ENCODE measurements at regions not wholly inside any gene's neighbourhood (a gene's known extent, or its start where the extent isn't known, plus 50 kb on each side); places are given as distances from the start of the nearest gene placed in this dataset.

GRCh38 chr5:107808671-107809137 is 138.0 kb upstream of the EFNA5 start:
- DNase-seq (ENCODE audit: extremely low read depth in 1 of 11, low read depth in 9 of 11, low spot score in 4 of 11) = peak; percentile 55 to 90 (median 80)

- no peak for DNase-seq (ENCODE audit: extremely low read depth in 1 of 11, low read depth in 9 of 11, low spot score in 4 of 11)
These were observed 136.7 kb upstream of the EFNA5 start for GRCh38 chr5:107807431-107807830.

GRCh38 chr5:107806705-107807104 is 136.0 kb upstream of the EFNA5 start:
- no peak for DNase-seq (ENCODE audit: extremely low read depth in 1 of 11, low read depth in 9 of 11, low spot score in 4 of 11)

- DNase-seq (ENCODE audit: extremely low read depth in 1 of 11, low read depth in 9 of 11, low spot score in 4 of 11) = no peak
These were observed 135.5 kb upstream of the EFNA5 start for GRCh38 chr5:107806271-107806670.

DNA sequence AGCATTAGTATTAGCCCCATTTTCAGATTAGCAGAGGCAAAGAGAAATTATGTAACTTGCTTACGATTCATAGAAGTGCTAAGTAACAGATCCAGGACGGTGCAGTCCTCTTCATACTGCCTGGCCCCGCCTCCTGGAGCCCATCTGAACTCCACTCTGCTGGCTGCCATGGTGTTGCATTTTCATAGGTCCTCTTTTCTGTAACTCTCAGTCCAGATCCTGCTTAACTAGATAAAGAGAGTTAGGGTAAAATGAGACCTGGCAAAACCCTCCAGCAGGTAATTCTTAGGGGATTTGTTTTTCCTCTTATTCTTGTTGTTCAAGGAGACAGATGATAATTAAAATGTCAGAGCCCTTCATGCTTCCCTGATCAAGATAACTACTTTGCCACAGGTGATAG is 135.1 kb upstream of the EFNA5 start:
- no peak for DNase-seq (ENCODE audit: extremely low read depth in 1 of 11, low read depth in 9 of 11, low spot score in 4 of 11)

DNA sequence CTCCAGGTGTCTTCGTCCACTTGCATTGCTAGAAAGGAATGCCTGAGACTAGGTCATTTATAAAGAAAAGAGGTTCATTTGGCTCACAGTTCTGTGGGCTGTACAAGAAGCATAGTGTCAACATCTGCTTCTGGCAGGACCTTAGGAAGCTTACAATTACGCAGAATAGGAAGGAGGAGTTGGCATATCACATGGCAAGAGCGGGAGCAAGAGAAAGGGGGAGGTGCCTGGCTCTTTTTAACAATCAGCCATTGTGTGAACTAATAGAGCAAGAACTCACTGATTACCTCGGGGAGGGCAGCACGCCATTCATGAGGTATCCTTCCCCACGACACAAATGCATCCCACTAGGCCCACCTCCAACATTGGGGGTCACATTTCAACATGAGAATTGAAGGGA is 134.4 kb upstream of the EFNA5 start:
- no peak for DNase-seq (ENCODE audit: extremely low read depth in 1 of 11, low read depth in 9 of 11, low spot score in 4 of 11)

DNA sequence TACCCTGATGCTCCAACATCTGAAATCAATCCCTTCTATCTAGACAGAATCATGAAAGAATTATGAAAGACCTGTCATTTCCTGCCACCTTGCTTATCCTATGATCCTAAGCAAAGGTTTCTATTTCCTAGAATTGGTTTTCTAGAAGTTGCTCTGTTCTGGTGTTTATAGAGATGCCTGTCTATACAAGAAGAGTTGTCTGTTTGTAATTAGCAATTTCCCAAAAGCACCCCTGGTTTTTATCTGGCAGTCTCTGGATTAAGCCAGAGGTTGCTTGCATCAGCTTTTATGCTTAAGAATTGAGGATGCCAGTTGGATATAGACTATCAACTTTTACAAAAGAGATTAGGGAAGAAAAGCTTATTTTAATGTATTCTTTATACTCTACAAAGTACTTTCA is 133.0 kb upstream of the EFNA5 start:
- DNase-seq (ENCODE audit: extremely low read depth in 1 of 11, low read depth in 9 of 11, low spot score in 4 of 11) = no peak

- no peak for DNase-seq (ENCODE audit: extremely low read depth in 1 of 11, low read depth in 9 of 11, low spot score in 4 of 11)
These were observed 130.3 kb upstream of the EFNA5 start for GRCh38 chr5:107801061-107801460.

DNA sequence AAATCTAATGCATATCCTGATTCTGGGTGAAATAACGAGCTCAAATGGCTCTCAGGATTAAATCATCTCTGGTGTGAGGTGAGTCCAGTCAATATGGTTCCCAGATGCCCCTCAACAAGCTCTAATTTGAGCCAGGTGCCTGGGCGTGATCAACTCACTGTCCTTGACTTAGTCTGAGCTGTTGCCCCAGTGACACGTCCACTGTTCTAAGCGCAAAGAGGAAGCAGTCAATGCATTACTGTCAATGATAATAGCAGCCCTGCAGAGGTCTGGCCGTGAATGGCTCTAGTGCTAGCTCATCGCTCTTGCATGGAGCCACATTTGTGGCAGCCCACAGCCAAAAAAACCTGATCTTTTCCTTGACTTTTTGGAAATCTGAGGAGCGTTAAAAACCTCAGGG is 128.6 kb upstream of the EFNA5 start:
- no peak for DNase-seq (ENCODE audit: extremely low read depth in 1 of 11, low read depth in 9 of 11, low spot score in 4 of 11)

GRCh38 chr5:107796797-107797196 is 126.1 kb upstream of the EFNA5 start:
- no peak for DNase-seq (ENCODE audit: extremely low read depth in 1 of 11, low read depth in 9 of 11, low spot score in 4 of 11)

DNA sequence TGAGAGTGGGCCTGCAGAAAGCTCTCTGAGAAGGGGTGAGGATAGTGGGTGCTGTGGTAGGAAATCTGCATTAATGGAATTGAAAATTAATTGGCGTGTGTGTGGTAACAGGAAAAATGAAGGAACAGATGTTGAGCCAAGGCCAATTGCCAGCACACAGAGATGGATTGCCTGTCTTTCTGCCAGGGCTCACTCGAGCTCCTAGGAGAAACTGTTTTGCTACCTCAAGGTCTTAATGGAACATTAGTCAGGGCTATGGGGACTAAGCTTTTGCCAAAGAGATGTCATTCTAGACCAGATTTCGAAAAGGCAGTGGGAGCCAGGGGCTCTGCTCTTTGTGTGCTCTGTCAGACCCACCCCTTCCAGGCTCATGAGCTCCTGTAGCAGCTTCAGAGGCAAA is 124.0 kb upstream of the EFNA5 start:
- DNase-seq (ENCODE audit: extremely low read depth in 1 of 11, low read depth in 9 of 11, low spot score in 4 of 11) = no peak

DNA sequence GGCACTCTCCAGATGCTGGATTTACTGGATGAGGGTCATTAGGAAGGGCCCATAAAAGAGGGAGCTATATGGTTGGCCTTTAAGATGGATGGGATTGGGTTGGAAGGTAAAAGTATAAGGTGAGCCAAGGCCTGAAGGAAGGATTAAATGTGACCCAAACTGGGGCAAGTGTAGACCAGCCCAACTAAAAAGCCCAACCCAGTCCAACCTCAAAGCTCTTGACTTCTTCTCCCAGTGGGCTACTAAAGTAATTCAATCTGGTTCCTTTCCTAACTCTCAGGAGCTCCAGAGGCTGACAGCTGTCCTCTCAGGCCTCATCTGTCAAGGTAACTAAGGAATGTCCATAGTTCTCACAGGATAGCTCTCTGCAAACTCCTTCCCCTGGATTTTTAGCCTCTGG is 122.2 kb upstream of the EFNA5 start:
- no peak for DNase-seq (ENCODE audit: extremely low read depth in 1 of 11, low read depth in 9 of 11, low spot score in 4 of 11)

DNA sequence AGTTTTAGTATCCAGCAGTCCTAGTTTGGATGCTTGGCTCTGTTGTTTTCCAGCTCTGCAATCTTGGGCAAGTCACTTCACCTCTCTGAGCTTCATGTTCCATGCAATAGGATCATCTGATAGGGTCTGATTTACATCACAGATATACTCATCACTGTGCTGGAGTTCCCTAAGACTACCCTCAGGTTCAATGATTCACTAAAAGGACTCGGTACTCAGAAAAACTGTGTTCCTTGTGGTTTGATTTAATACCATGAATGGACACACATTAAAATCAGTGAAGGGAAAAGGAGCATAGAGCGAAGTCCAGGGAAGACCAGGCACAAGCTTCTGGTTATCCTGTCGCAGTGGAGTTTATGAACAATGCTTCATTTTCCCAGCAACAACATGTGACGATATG is 119.9 kb upstream of the EFNA5 start:
- no peak for DNase-seq (ENCODE audit: extremely low read depth in 1 of 11, low read depth in 9 of 11, low spot score in 4 of 11)

GRCh38 chr5:107786424-107786823 is 115.7 kb upstream of the EFNA5 start:
- no peak for DNase-seq (ENCODE audit: extremely low read depth in 1 of 11, low read depth in 9 of 11, low spot score in 4 of 11)

DNA sequence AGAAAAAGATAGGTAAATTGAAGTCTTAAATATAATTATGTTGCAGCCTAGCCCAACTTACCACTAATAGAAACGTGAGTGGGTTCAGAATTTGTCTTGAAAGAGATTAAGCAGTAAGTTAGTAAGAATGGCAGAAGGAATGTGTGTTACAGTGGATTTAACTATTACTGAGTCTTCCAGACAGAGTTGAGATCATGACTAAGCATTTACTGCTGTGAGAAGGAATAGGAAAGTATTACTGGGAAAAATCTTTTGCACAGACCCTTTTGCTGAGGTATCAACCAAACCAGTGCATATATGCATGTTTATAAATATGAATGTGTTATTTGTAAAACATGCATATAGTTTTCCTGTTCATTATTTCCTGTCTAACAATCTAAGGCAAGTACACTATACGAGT is 112.8 kb upstream of the EFNA5 start:
- DNase-seq (ENCODE audit: extremely low read depth in 1 of 11, low read depth in 9 of 11, low spot score in 4 of 11) = no peak

DNA sequence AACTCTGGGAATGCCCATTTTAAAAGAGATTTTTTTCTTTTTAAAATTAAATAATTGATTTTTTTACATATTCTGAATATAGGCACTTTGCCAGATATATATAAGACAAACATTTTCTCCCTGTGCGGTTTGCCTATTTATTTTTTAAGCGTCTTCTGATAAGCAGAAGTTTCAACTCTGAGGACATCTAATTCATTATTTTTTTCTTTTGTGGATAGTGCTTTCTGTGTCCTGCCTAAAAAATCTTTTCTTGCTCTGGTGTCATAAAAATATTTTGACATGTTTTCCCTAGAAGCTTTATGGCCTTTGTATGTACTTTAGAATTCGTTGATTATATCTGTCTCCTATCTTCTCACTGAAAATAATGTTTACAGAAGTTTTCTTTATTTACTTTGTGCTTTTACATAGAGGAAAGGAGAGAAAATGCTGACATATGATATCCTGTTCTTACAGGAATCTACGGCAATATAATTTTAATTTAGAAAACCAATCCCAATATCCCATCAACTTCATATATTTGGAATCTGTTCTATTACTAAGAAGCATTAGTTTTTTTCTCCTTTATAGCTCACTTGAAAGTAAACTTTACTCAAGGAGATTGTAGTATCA is 111.9 kb upstream of the EFNA5 start:
- DNase-seq (ENCODE audit: extremely low read depth in 1 of 11, low read depth in 9 of 11, low spot score in 4 of 11) = no peak

GRCh38 chr5:107781451-107781850 is 110.7 kb upstream of the EFNA5 start:
- DNase-seq (ENCODE audit: extremely low read depth in 1 of 11, low read depth in 9 of 11, low spot score in 4 of 11) = no peak

- DNase-seq (ENCODE audit: extremely low read depth in 1 of 11, low read depth in 9 of 11, low spot score in 4 of 11) = no peak
These were observed 108.7 kb upstream of the EFNA5 start for GRCh38 chr5:107779437-107779836.

GRCh38 chr5:107778647-107779046 is 107.9 kb upstream of the EFNA5 start:
- DNase-seq (ENCODE audit: extremely low read depth in 1 of 11, low read depth in 9 of 11, low spot score in 4 of 11) = no peak

DNA sequence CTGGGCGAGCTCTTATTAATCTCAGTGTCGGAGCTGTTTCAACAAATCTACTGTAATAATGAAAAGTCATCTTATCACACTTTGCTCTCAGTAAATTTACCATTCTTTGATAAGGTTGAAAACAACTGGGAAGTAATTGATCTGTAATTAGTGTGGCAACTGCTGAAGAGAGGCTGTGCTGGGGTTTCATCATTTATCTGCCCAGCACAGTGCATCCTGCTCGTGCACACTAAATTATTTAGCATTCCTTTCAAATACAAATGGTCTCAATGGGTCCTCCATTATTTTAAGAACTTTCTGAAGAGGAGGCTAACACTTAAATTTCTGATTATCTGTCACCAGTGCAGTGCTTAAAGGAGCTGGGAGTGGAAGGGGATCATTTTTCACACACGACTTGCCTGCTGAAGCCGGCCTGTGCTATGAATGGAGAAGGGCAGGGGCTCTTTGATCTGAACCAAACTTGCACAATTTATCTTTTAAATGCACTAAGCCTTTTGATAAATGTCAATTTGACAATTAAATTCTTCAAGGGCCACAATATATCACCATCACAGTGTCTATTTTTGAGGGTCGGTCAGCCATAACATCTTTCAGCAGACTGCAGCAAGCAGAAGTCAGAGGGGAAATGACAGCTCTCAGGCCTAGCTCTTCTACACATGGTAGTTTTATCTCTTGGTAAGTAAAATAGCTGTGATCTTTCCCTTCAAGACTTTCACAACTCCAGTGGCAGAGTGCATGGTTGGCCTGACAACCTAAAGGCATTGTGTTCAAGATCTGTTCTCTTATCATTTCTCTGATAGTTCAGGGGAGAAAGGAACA is 106.4 kb upstream of the EFNA5 start:
- no peak for DNase-seq (ENCODE audit: extremely low read depth in 1 of 11, low read depth in 9 of 11, low spot score in 4 of 11)

DNA sequence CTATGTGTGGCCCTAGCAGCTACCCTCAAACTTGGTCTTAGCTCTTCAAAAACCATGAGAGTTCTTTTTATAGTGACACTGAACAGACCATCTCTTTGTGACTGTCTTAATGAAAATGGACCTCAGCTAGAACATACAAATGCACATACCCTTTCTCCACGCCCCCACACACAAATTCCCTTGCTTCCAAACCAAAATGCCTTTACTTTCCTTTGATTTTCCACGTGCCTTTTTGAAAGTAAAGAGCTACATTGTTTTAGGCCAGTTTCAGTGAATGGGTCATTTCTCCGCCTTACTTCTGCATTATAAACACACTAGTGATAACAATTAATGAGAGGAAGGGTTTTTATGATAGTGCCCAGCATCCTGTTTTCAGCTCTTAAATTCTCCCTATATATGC is 105.8 kb upstream of the EFNA5 start:
- DNase-seq (ENCODE audit: extremely low read depth in 1 of 11, low read depth in 9 of 11, low spot score in 4 of 11) = no peak
